GM18508 (cell line): ENCODE measurements at regions not wholly inside any gene's neighbourhood (a gene's known extent, or its start where the extent isn't known, plus 50 kb on each side); places are given as distances from the start of the nearest gene placed in this dataset.

ENCODE experiments used
- ATAC-seq: cut with Tn5 transposase; IDR thresholded peaks from one replicate; pipeline ENCODE4 v1.9.1; 2021; ENCODE audit warnings: moderate number of reproducible peaks; ENCODE audit not compliant: insufficient read depth, unreplicated experiment

DNA sequence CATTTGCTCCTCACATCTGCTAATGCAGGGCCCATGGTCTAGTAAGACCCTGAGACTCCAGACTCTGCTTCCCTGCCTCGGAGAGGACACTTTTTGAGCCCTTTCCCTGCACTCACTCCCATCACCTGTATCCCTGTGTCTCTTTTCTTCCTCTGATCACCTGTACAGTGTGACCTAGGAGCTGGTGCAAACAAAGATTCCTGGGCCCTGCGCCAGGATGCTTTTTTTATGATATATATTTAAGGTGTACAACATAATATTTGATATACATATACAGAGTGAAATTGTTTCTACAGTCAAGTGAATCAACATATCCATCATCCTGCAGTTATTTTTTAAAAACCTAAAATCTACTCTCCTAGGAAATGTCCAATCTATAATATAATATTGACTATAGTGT, 355.4 kb downstream of the MAFB start:
- ATAC-seq = no peak

GRCh38 chr20:40331807-40332560, 357.1 kb downstream of the MAFB start:
- ATAC-seq = no peak

DNA sequence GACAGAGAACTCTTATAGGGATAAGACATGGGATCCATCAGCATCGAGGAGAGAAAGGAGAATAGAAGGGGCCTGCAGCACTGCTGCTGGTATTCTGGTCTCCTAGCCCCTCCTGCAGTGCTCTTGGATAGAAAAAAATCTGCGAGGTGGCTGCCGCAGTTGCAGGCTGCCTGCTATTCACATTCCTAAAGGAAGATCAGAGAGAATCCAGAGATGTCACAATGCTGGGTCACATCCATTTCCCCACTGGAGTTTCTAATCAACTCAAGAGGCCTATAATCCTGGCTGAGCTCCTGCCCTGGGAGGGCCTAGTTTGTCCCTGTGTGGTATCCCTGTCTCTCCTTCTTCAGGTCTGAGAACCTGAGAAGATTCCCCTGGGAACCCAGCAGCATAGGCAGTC, 357.8 kb downstream of the MAFB start:
- ATAC-seq = no peak

DNA sequence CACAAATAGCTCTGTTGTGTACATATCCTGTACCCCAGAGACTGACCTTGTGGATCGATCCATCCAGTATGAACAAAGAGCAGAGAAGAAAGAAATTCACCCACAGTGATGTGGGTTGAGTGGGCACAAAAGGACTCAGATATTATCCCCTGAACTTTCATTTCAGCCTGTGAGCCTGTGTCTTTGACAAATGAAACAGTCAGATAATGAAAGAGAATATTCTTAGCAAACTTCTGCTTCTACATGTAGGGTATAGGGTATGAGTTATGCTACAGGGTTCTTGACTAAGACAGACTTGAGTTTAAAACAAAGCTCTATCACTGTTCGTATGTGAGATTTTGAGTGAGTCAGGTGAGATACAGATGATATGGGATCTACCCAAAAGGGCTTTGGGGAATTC, 359.7 kb downstream of the MAFB start:
- no peak for ATAC-seq

DNA sequence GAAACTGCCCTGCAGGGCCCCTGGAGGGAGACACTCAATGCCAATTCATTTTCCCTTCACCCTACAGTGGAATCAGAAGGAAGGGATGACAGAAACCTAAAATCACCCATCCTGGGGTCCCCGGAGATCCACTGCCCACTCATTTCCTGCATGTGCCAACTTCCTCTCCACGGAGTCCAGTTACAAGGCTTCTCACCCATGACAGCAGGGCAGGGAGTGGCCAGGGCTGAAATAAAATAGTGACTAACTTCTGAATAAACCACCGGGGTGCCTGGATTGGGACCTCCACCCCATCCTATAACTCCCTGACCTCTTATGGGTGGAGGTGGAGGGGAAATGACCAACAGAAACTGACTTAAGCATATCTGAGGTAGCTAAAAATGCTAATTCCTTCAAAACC, 362.3 kb downstream of the MAFB start:
- ATAC-seq = no peak

- no peak for ATAC-seq
Measured at GRCh38 chr20:40325006-40325568, 363.9 kb downstream of the MAFB start.

- no peak for ATAC-seq
Measured at GRCh38 chr20:40323361-40323794, 365.7 kb downstream of the MAFB start.

- no peak for ATAC-seq
Measured at GRCh38 chr20:40322941-40323340, 366.1 kb downstream of the MAFB start.

GRCh38 chr20:40320517-40321011, 368.5 kb downstream of the MAFB start:
- no peak for ATAC-seq

DNA sequence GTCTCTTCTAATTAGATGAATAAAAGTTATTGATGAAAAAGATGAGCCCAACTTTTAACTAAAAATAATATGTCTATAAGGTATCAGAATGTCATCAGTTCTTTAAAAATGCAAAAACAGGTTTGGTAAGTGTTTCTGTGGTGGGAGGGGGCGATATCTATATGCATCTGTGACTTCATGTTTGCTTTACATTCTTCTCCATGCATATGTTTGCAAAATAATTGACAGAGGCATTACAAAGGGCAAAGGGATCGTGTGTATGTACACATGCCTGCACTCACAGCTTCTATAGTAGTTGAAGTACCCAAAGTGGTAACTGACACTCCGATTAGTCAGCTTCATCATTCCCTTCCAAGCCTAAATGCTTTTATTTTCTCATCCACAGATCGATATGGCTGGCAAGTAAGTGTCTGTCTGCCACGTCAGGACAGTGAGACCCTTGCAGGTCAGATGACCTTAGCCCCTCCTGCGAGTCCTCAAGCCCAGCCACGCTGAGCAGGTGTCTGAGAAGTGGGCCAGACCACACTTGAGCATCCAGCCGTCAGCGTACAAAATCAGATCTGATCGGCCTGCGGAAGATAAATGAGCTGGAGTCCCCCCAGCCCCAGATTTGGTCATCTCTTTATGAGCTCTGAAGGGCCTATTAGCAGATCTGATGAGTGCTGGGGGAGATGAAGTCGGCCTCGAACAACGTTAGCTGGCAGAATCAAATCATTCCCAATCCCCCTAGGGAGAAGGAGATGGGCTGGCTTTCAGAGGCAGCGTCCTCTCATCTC, 369.1 kb downstream of the MAFB start:
- ATAC-seq = no peak

DNA sequence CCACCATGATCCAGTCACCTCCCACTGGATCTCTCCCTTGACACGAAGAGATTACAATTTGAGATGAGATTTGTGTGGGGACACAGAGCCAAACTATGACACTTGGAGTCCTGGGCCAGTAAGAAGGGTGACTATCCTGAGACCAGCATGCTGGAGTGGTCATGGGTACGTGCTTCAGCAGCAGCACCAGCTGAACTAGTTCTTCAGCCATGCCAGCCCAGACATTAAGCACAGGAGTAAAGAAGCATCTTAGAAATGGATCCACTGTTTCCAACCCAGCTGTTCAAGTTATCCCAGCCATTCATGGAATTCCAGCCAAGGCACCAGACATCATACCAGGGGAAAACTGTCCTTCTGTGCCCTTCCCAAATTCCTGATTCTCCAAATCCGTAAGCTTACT, 370.0 kb downstream of the MAFB start:
- ATAC-seq = no peak

GRCh38 chr20:40317156-40317790, 371.8 kb downstream of the MAFB start:
- no peak for ATAC-seq

DNA sequence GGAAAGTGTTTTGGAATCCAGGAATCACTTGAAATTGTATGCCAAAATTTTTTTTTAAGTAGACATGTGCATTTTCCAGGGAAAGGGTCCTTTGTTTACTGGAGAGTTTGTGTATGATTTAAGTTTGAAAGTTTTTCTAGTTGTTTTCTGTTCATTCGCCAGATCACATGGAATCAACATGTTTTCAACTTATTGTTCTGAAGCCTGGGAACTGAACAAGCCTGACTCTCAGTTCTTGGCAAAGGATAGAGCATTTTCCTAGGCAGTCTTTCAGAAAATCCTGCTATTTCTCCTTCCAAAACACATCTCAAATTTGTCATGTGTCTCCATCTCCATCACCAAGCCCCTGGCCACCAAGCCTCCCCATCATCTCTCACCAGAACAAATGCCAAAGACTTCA, 374.8 kb downstream of the MAFB start:
- ATAC-seq = no peak

- no peak for ATAC-seq
Measured at GRCh38 chr20:40313730-40314129, 375.3 kb downstream of the MAFB start.

DNA sequence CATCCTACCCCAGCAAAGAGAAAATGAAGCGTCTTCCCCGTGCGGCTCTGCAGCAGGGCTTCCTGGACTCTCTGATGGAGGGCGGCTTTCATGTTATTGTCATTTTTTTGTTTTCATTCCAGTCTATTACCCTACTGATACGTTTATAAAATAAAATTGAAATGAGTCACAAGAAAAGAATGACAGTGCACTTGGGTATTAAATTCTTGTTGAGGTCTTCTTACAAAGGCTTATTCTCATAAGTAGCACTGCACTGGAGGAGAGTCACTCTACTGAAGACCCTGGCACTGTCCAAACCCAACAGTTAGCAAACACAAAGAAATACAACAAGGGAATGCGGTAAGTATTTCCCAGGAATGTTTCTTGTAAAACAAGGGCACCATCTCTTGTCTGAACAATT, 379.3 kb downstream of the MAFB start:
- no peak for ATAC-seq

DNA sequence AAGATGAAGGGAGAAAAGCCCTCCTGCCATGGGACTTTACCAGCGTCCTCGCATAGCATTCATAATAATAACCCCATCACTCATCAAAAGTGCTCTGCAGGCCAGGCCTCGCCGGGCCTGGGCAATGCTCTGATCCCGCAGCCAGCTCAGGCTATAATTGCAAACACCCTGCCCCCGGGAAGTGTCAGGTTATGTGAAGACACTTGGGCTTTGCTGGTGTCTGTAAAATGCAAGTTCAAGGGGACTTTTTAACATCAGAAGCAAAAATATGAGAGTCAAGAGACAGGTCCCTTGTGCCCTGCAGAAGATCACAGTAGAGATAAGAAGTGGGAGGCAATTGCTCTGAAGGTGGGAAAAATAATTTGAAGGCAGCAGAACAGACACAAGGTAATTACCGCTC, 381.0 kb downstream of the MAFB start:
- no peak for ATAC-seq

GRCh38 chr20:40307268-40307667, 381.8 kb downstream of the MAFB start:
- ATAC-seq = no peak

DNA sequence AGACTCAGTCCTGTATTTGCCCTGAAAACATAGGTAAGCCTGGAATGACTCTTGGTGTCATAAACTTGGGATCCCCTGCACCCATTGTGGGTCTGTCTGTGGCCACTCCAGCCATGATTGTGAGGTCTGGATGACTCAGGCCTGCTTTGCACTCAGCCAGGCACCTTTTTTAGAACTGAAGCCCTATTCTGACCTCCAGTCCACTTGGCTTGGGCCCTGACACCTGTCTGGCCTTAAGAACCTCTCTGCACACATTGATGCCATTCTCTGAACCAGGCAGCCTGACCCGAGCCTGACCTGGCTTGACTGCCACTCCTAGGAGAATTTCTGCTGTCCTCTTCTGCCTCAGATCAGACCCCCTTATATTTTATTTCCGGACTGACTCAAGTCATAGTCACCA, 383.7 kb downstream of the MAFB start:
- no peak for ATAC-seq

DNA sequence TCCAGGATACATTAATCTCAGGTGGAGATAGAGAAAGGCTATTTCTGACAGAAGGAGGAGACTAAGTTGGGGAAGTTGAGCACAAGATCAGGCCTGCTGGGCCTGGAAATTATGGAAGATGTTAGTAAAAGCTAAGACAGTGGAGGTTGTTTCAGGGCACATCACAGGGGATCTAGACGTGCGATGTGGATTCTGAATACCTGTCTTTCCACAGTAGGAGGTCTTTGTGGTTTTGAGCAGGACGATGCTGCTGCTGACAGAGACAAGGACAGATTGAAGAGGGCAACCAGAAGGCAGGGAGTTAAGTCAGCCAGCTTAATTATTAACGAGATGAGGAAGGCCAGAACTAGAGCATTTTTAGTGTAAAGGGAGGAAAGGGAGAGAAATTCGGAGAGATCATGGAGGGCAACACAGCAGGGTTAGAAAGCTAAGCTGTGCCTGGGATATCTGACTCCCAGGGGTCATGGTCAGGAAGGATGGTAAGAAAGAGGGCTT, 384.9 kb downstream of the MAFB start:
- ATAC-seq = no peak

DNA sequence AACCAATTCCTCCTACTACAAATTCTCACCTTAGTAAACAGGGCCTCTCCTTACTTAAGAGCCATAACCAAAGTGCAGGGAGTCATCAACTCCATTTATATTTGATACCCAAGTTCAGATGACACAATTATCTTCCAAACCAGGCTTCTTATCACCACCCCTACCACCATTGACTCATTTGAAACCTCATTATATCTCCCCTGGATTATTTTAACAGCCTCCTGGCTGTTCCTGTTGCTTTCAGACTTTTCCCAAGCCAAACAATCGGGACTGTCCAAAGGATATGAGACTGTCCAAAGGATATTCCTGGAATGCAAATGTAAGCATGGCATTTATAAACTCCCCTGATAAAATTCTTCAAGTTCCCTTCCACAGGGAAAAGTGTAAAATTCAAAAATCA, 394.3 kb downstream of the MAFB start:
- ATAC-seq = no peak

DNA sequence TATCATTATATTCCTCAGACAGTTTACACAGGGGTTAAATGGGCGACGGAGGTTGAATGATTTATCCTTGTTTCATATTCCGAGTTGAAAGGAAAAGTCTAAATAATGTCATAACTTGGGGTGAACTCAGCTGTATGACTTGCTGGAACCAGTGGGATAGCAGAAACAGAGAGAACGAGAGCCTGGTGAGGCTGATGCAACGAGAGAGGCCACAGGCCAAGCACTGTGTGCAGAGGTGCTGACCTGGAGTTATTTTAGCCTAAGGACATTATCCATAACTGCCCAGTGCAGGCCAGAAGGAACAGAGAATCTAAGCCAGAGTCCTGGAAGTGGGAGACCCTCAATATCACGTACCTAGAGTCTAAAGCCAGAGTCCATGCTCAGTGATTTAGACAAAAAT, 394.9 kb downstream of the MAFB start:
- ATAC-seq = no peak
